ENCODE measurements at regions not wholly inside any gene's neighbourhood (a gene's known extent, or its start where the extent isn't known, plus 50 kb on each side); places are given as distances from the start of the nearest gene placed in this dataset.

DNA sequence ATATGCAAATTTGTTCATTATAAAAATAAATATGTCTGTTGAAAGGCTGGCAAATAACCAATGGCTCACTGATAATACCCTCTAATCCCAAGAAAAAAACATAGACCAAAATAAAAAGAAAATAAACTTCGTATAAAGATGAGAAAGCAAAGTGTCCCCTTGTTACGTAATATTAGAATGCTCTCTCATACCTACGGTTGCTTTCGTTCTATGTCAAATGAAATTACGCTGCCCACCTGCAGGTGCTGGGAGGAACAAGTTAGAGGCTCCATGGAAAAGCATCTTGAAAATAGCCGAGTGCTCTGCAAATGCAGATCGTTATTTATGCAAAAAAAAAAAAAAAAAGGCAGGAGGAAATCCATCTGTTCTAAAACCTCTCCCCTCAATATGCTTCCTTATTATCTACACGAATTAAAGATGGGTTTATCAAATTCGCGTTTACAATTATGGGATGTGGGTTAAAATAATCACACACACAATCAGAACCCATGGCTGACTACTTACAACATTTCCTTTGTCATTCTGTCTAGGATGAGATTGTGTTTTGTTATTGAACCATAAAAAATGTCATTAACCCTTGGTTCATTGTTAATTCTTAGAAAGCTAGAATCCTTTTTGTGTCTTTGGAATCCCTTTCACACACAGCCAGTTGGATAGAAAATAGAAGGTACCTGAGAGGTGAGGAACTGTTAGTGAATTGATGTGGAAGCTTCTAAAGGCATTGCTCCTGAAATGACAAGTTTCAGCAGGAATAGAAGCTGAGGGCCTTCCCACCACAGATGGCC is 268.6 kb downstream of the SETD4 start:
- H3K27ac ChIP-seq: no peak overlapping the region
- in situ Hi-C loops (cut with MboI; ENCODE audit: low sequenced_read_pairs in 4 of 4): loop anchor here in 1 of 4 donors (25.0 kb wide), 1 partner anchor 104 kb away; no protein-coding TSS in a partner anchor
- no peaks in the 10 kb centered on the region for H3K9me3 ChIP-seq
- no peak for TF ChIP-seq POLR2A (IDR thresholded peaks at IDR 0.05)
- TF ChIP-seq, protein P1, sequence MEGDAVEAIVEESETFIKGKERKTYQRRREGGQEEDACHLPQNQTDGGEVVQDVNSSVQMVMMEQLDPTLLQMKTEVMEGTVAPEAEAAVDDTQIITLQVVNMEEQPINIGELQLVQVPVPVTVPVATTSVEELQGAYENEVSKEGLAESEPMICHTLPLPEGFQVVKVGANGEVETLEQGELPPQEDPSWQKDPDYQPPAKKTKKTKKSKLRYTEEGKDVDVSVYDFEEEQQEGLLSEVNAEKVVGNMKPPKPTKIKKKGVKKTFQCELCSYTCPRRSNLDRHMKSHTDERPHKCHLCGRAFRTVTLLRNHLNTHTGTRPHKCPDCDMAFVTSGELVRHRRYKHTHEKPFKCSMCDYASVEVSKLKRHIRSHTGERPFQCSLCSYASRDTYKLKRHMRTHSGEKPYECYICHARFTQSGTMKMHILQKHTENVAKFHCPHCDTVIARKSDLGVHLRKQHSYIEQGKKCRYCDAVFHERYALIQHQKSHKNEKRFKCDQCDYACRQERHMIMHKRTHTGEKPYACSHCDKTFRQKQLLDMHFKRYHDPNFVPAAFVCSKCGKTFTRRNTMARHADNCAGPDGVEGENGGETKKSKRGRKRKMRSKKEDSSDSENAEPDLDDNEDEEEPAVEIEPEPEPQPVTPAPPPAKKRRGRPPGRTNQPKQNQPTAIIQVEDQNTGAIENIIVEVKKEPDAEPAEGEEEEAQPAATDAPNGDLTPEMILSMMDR (IDR thresholded peaks at IDR 0.05 in 4 of 5, conservative IDR thresholded peaks at IDR 0.05 in 1 of 5): no peak
- no peaks in the 10 kb centered on the region for H3K36me3 ChIP-seq
- H3K4me1 ChIP-seq: no peaks in the 10 kb centered on the region
- ATAC-seq: no peak
- no peak overlapping the region for H3K4me3 ChIP-seq
- no peaks in the 10 kb centered on the region for H3K27me3 ChIP-seq
- intact Hi-C loops (cut with DNase I; ENCODE audit: low total_unique reads): no loop called here
- no peak for DNase-seq

DNA sequence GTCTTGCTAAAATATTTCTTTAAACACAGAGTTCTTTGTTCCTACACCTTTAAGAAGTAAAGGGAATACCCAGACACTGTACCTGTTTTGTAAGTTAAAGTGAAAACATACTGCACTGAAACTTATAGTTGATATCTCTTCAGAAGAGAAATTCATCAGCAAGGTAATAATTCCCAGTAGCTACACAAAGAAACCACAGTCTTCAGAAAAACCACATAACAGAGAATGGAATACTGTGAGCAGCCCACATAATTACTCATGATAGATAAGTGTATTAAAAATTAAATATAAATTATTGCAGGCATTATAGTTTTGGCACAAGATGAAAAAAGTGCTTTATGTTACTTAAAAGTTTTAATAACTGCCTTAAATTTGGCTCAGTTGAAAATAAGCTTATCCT is 276.6 kb downstream of the SETD4 start:
- intact Hi-C loops (cut with DNase I; ENCODE audit: low total_unique reads) (no loop called here), in situ Hi-C loops (cut with MboI; ENCODE audit: low sequenced_read_pairs in 4 of 4) (loop anchor here in 1 of 4 donors (25.0 kb wide), 1 partner anchor 96 kb away; no protein-coding TSS in a partner anchor)
- Histone ChIP-seq H3K4me3 (no peak overlapping the region), H3K27me3 (no peaks in the 10 kb centered on the region), H3K9me3 (no peaks in the 10 kb centered on the region), H3K27ac (no peak overlapping the region), H3K36me3 (no peaks in the 10 kb centered on the region), H3K4me1 (no peaks in the 10 kb centered on the region)
- DNase-seq (no peak), ATAC-seq (no peak)
- TF ChIP-seq, protein P1 (IDR thresholded peaks at IDR 0.05 in 4 of 5, conservative IDR thresholded peaks at IDR 0.05 in 1 of 5): no peak
- no peak for TF ChIP-seq POLR2A (IDR thresholded peaks at IDR 0.05)

DNA sequence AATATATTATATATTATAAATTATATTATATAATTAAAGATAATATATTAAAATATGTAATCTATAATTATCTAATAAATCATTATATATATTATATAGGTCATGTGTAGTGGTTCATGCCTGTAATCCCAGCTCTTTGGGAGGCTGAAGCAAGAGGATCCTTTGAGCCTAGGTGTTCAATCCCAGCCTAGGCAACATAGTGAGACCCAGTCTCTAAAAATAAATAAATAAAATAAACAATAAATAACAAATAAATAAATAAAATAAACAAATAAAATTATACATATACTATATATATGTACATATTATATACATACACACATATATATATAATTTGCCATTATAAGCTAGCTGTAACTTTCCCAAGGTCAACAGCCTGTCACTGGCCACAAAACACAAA is 277.7 kb downstream of the SETD4 start:
- ATAC-seq (no peak), DNase-seq (no peak)
- in situ Hi-C loops (cut with MboI; ENCODE audit: low sequenced_read_pairs in 4 of 4): loop anchor here in 1 of 4 donors (25.0 kb wide), 1 partner anchor 95 kb away; no protein-coding TSS in a partner anchor
- Histone ChIP-seq H3K4me3 (no peak overlapping the region), H3K27me3 (no peaks in the 10 kb centered on the region), H3K9me3 (no peaks in the 10 kb centered on the region), H3K36me3 (no peaks in the 10 kb centered on the region), H3K27ac (no peak overlapping the region), H3K4me1 (no peaks in the 10 kb centered on the region)
- TF ChIP-seq, protein P1 (IDR thresholded peaks at IDR 0.05 in 4 of 5, conservative IDR thresholded peaks at IDR 0.05 in 1 of 5): no peak
- no peak for TF ChIP-seq POLR2A (IDR thresholded peaks at IDR 0.05)
- intact Hi-C loops (cut with DNase I; ENCODE audit: low total_unique reads): no loop called here

DNA sequence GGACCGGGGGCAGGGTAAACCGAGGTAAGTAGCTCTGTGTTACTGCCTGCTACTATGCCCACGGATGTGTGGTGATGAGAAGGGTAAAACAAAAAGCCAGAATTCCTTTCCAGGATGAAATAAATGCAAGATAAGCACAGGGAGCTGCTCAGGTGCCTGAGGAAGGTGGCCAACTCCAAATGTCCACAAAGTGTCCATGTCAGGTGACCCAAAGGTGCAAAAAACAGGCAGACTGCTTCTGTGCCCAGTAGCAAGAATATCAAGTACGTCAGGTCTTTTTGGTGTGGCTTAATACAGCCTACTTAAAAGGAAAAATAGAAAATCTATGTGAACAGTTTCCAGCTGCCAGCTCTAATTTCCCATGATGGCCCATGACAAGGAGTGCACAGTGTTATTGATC is 279.3 kb downstream of the SETD4 start:
- H3K27ac ChIP-seq: no peak overlapping the region
- no peaks in the 10 kb centered on the region for H3K36me3 ChIP-seq
- TF ChIP-seq POLR2A (IDR thresholded peaks at IDR 0.05): no peak
- TF ChIP-seq, protein P1 (IDR thresholded peaks at IDR 0.05 in 4 of 5, conservative IDR thresholded peaks at IDR 0.05 in 1 of 5): no peak
- H3K9me3 ChIP-seq: no peaks in the 10 kb centered on the region
- ATAC-seq (no peak), DNase-seq (no peak)
- intact Hi-C loops (cut with DNase I; ENCODE audit: low total_unique reads) (no loop called here), in situ Hi-C loops (cut with MboI; ENCODE audit: low sequenced_read_pairs in 4 of 4) (loop anchor here in 1 of 4 donors (25.0 kb wide), 1 partner anchor 94 kb away; no protein-coding TSS in a partner anchor)
- no peaks in the 10 kb centered on the region for H3K27me3 ChIP-seq
- H3K4me3 ChIP-seq: no peak overlapping the region
- H3K4me1 ChIP-seq: no peaks in the 10 kb centered on the region
